Prostate gland (tissue), 2 donors: ENCODE measurements at regions not wholly inside any gene's neighbourhood (a gene's known extent, or its start where the extent isn't known, plus 50 kb on each side); places are given as distances from the start of the nearest gene placed in this dataset.

ENCODE experiments used
- DNase-seq: peaks from one replicate; pipeline ENCODE4 v3.0.0-alpha.2; 2019; ENCODE audit warnings: low spot score
- H3K27ac ChIP-seq, 2 donors: fragments of 200-600 bp; sonication (generic); 2 replicates each; pipeline ENCODE4 v1.5.1; 2017 to 2019
- H3K27me3 ChIP-seq: fragments of 200-600 bp; sonication (generic); replicated peaks from 2 replicates; pipeline ENCODE4 v1.5.1; 2019; ENCODE audit not compliant: insufficient read depth
- H3K36me3 ChIP-seq, 2 donors: fragments of 200-600 bp; sonication (generic); 1 replicate in 1 of 2; 2 replicates in 1 of 2; pipeline versions ENCODE4 v1.5.1 to v1.8.1; 2017 to 2019
- H3K4me1 ChIP-seq: fragments of 200-600 bp; sonication (generic); replicated peaks from 2 replicates; pipeline ENCODE4 v1.5.1; 2019
- H3K4me3 ChIP-seq, 2 donors: fragments of 200-600 bp; sonication (generic); 2 replicates each; pipeline ENCODE4 v1.5.1; 2017 to 2019
- H3K9me3 ChIP-seq: fragments of 200-600 bp; sonication (generic); 2 replicates; pipeline ENCODE4 v1.5.1; 2017
- POLR2A ChIP-seq: fragments of 450-650 bp; IDR thresholded peaks from one replicate; pipeline ENCODE4 v1.6.1; 2016; ENCODE audit warnings: antibody characterized with exemption, mild to moderate bottlenecking
- POLR2AphosphoS5 ChIP-seq: sonication (generic); formaldehyde crosslinking; IDR thresholded peaks from one replicate; pipeline ENCODE4 v1.6.1; 2017; ENCODE audit warnings: antibody characterized with exemption
- WGBS: methylation state at CpG from one replicate; pipeline ENCODE4 v1.1.5; 2018; 5-methylcytosine and 5-hydroxymethylcytosine counted together
- intact Hi-C: fragments of 100-400 bp; cut with DNase I; formaldehyde crosslinking; loops from one replicate; pipeline ENCODE4 v1.14.2; 2022
- TF ChIP-seq, protein P1 (sequence below), 4 experiments: fragments of 200-600 bp in 2 of 4; fragments of 450-650 bp in 2 of 4; sonication (generic) in 2 of 4; IDR thresholded peaks; 1 replicate in 3 of 4; 2 replicates in 1 of 4; pipeline ENCODE4 v1.5.1; 2016 to 2019; ENCODE audit warnings: antibody characterized with exemption in 4 of 4, mild to moderate bottlenecking in 2 of 4, moderate library complexity in 2 of 4

DNA sequence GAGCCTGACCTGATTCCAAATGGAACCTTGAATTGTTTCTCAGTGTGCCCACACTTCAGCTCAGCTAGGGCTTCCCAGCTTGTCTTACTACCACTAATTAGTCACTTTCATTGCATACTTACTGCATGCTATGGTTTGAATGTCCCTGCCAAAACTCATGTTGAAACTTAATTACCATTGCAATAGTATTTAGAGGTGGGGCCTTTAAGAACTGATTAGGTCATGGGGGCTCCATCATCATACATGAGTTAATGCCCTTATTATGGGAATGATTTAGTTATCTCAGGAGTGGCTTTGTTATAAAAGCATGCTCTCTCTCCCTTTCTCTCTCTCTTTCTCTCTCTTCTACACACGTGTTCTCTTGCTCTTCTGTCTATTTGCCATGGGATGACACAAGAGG is 68.3 kb downstream of the NENF start:
- Histone ChIP-seq H3K27me3 (no peaks in the 10 kb centered on the region), H3K9me3 (no peaks in the 10 kb centered on the region), H3K36me3 (no peaks in the 10 kb centered on the region), H3K4me3 (no peak overlapping the region), H3K4me1 (no peaks in the 10 kb centered on the region), H3K27ac (no peak overlapping the region)
- WGBS = 79% methylated on average over 1 of the region's 1 CpG
- DNase-seq = no peak
- TF ChIP-seq POLR2AphosphoS5 (no peak), POLR2A (no peak)
- TF ChIP-seq, protein P1, sequence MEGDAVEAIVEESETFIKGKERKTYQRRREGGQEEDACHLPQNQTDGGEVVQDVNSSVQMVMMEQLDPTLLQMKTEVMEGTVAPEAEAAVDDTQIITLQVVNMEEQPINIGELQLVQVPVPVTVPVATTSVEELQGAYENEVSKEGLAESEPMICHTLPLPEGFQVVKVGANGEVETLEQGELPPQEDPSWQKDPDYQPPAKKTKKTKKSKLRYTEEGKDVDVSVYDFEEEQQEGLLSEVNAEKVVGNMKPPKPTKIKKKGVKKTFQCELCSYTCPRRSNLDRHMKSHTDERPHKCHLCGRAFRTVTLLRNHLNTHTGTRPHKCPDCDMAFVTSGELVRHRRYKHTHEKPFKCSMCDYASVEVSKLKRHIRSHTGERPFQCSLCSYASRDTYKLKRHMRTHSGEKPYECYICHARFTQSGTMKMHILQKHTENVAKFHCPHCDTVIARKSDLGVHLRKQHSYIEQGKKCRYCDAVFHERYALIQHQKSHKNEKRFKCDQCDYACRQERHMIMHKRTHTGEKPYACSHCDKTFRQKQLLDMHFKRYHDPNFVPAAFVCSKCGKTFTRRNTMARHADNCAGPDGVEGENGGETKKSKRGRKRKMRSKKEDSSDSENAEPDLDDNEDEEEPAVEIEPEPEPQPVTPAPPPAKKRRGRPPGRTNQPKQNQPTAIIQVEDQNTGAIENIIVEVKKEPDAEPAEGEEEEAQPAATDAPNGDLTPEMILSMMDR (IDR thresholded peaks at IDR 0.05) = no peak
- intact Hi-C loops = no loop called here

DNA sequence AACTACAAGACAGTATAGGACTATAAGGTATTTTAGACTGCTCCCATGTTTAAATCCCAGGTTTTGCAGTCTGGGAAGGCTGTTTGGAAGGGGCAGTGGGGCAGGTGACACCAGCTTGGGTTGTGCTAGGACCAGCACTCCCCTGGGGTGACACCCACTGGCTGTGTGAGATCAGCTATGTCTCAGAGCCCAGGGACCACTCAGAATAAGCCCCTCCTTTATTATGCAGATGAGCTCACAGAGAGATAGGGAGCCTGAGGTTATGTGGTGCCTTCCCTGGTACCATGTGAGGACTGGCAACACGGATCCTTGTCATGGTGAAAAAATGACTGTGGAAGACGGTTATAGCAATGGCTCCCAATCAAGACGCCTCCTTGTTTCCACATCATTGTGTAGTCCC is 71.0 kb downstream of the NENF start:
- Histone ChIP-seq H3K36me3 (no peaks in the 10 kb centered on the region), H3K9me3 (no peaks in the 10 kb centered on the region), H3K4me1 (no peaks in the 10 kb centered on the region), H3K27me3 (no peaks in the 10 kb centered on the region), H3K4me3 (no peak overlapping the region), H3K27ac (no peak overlapping the region)
- intact Hi-C loops = no loop called here
- TF ChIP-seq, protein P1 (IDR thresholded peaks at IDR 0.05) = no peak
- no peak for TF ChIP-seq POLR2AphosphoS5
- no peak for TF ChIP-seq POLR2A
- no peak for DNase-seq
- WGBS = 92% methylated on average over 3 of the region's 3 CpGs

DNA sequence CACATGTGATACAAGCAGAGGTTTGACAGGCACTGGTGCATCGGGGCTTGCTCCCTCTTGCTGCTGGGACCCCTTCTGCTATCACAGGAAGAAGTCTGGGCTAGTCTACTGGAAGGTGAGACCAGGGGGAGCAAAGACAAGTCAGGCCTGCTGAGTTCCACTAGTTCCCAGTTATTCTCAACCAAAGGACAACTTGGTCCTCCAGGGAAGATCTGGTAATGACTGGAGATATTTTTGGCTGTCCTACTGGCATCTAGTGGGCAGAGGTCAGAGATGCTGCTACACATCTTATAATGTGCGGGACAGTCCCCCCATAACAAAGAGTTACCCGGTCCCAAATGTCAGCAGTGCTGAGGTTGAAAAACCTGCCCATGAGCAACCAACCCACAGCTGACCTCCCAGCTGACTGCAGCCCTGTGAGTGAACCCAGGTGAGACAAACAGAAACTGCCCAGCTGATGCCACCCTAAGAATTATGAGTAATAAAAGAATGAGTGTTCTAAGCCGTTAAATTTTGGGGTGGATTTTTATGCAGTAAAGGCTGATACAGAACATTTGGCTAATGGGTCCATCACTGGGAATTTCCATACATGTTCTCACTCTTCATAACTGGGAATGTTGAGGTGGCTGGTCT is 71.6 kb downstream of the NENF start:
- H3K27me3 ChIP-seq = no peaks in the 10 kb centered on the region
- WGBS = 89% methylated on average over 4 of the region's 4 CpGs
- TF ChIP-seq POLR2AphosphoS5 = no peak
- TF ChIP-seq, protein P1 (IDR thresholded peaks at IDR 0.05) = no peak
- no peak for TF ChIP-seq POLR2A
- H3K4me1 ChIP-seq = no peaks in the 10 kb centered on the region
- H3K27ac ChIP-seq = no peak overlapping the region
- H3K9me3 ChIP-seq = no peaks in the 10 kb centered on the region
- no peak overlapping the region for H3K4me3 ChIP-seq
- no peaks in the 10 kb centered on the region for H3K36me3 ChIP-seq
- no peak for DNase-seq
- intact Hi-C loops = no loop called here

DNA sequence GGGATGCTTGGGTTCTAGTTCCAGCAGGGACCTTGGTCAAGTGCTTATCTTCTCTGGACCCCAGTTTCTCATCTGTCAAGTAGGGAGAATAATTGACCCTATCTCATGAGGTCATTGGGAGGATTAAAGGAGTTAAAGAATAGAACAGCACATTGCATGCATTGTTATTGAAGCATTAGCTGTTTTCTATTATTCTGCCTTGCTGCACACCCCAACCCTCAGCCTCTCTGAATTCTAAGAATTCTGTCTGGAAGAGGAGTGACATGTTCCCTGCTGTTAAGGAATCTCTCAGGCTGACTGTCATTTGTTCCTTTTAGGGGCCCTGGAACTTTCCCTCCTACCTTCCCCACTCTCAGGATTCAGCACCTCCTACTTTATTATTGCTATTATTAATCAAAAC is 73.9 kb downstream of the NENF start:
- Histone ChIP-seq H3K27me3 (no peaks in the 10 kb centered on the region), H3K4me1 (no peaks in the 10 kb centered on the region), H3K36me3 (no peaks in the 10 kb centered on the region), H3K27ac (no peak overlapping the region), H3K4me3 (no peak overlapping the region), H3K9me3 (no peaks in the 10 kb centered on the region)
- TF ChIP-seq POLR2AphosphoS5 (no peak), POLR2A (no peak)
- TF ChIP-seq, protein P1 (IDR thresholded peaks at IDR 0.05) = no peak
- DNase-seq = no peak
- intact Hi-C loops = no loop called here

DNA sequence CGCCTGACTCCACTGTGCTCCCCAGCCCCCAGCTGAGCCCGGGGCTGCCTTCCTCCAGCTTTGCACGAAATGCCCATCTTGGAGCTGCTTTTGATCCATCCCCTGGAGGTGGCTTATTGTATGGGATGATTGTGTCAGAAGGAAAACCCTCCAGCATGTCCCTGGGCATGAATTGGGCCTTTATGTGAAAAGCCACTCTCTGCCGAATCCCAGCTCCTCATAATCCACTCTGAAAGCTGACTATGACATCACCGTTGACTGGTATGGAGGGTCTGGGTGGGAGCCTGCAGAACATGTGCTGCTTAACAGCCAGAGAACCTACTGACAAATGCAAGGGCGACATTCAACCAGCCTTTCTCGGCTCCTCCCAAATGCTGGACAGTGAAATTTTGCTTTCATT is 74.6 kb downstream of the NENF start:
- H3K36me3 ChIP-seq = no peaks in the 10 kb centered on the region
- H3K4me1 ChIP-seq = no peaks in the 10 kb centered on the region
- H3K4me3 ChIP-seq = no peak overlapping the region
- WGBS = 79% methylated on average over 7 of the region's 7 CpGs
- no peak overlapping the region for H3K27ac ChIP-seq
- TF ChIP-seq POLR2A = no peak
- TF ChIP-seq, protein P1 (IDR thresholded peaks at IDR 0.05) = no peak
- TF ChIP-seq POLR2AphosphoS5 = no peak
- no peak for DNase-seq
- intact Hi-C loops = no loop called here
- no peaks in the 10 kb centered on the region for H3K9me3 ChIP-seq
- no peaks in the 10 kb centered on the region for H3K27me3 ChIP-seq
